ENCODE measurements at regions not wholly inside any gene's neighbourhood (a gene's known extent, or its start where the extent isn't known, plus 50 kb on each side); places are given as distances from the start of the nearest gene placed in this dataset.
"Not testable (repeated sequence)": the region's sequence is repeated elsewhere in the genome, so short reads cannot be mapped to it uniquely, and the experiment has no call there.

- DNase-seq, result no peak
Observed at GRCh38 chr17:70369391-70369790, 200.1 kb downstream of the KCNJ2 start.

GRCh38 chr17:70370816-70371215 lies 201.5 kb downstream of the KCNJ2 start:
- DNase-seq, result no peak

GRCh38 chr17:70373369-70373768 lies 204.0 kb downstream of the KCNJ2 start:
- DNase-seq, result no peak

DNA sequence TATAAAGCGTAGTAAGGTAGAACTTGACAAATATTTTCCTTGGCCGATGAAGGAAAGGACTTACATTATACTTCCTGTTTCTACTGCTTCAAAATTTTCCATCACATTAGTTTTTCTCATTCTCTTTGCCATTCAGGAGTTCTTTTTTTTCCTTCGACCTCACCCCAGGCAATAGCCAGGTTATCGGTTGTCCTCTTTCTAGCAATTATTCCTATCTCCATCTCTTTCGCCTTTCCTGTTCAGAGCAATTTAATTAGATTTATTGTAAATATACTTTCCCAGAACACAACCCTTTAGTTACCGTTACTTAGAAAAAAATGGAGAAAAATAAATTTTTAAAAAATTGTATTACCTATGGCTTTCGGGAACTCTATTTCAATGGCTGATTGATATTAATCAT lies 205.2 kb downstream of the KCNJ2 start:
- no peak for DNase-seq

GRCh38 chr17:70375406-70375805 lies 206.1 kb downstream of the KCNJ2 start:
- DNase-seq, result no peak

- DNase-seq, result no peak
Observed at GRCh38 chr17:70375813-70376770, 206.8 kb downstream of the KCNJ2 start.

- DNase-seq, result no peak
Observed at GRCh38 chr17:70377654-70378053, 208.3 kb downstream of the KCNJ2 start.

GRCh38 chr17:70378076-70378475 lies 208.7 kb downstream of the KCNJ2 start:
- DNase-seq, result no peak

DNA sequence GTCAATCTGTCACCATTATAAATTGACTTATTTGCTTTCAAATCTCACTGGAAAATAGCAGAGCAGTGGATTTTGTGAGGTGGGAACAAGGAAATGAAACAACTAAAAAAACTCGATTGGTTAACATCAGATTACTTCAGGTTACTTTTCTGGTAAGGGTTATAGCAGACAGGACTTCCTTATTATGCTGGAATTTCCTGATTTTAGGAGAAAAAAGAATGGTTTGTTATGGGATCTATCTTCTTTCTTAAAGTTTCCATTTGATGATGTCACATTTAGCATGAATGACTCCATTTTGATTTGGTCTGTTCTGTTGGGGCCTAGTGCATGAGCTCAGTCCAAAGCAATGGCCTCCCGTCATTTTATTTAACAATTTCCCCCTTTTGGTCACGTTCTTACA lies 210.6 kb downstream of the KCNJ2 start:
- no peak for DNase-seq

GRCh38 chr17:70381916-70382315 lies 212.6 kb downstream of the KCNJ2 start:
- DNase-seq, result not testable (repeated sequence)

DNA sequence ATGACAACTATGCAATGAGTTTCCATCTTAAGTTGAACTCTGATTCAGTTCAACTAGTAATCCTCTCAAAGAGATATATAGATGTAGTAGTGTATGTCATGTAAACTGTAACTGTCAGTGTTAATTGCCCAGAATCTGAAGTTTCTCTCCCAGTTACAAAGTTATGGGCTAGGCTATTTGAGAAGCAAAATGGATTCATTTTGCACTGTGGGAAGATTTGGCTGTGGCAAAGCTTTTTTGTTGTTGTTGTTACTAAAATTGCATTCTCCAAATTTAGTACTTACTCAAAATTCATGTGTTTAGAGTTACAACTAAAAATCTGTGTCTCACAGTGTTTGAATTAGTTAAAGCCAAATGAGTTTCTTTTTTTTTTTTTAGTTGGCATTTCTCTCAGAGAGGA lies 219.0 kb downstream of the KCNJ2 start:
- no peak for DNase-seq

DNA sequence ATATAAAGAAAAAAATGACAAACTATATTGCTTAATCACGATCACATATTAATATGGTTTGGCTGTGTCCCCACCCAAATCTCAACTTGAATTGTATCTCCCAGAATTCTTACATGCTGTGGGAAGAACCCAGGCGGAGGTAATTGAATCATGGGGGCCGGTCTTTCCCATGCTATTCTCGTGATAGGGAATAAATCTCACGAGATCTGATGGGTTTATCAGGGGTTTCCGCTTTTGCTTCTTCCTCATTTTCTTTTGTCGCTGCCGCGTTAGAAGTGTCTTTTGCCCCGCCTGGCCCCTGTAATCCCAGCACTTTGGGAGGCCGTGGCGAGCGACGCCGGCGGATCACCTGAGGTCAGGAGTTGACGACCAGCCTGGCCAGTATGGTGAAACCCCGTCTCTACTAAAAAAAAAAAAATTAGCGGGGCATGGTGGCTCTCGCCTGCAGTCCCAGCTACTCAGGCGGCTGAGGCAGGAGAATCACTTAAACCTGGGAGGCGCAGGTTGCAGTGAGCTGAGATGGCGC lies 220.0 kb downstream of the KCNJ2 start:
- not testable (repeated sequence) for DNase-seq

DNA sequence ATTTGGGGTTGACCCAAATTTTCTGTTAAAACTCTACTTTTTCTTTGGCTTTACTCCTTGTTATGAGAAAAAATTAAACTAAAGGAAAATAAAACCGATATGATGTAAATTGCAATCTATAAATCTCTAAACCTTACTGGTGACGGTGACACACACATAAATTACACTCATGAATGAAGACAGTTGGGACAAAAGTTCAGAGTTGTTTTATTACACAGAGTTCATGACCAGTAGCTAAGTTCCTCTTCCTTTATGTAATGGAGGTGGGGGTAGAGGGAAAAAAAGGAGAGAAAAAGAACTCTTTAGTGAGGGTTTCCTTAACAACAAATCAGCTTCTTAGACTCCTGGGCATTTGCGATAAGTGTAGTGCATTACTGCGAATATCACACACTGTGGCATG lies 220.7 kb downstream of the KCNJ2 start:
- no peak for DNase-seq

- no peak for DNase-seq
Observed at GRCh38 chr17:70394473-70395232, 225.3 kb downstream of the KCNJ2 start.

- DNase-seq, result no peak
Observed at GRCh38 chr17:70405492-70406220, 236.3 kb downstream of the KCNJ2 start.

DNA sequence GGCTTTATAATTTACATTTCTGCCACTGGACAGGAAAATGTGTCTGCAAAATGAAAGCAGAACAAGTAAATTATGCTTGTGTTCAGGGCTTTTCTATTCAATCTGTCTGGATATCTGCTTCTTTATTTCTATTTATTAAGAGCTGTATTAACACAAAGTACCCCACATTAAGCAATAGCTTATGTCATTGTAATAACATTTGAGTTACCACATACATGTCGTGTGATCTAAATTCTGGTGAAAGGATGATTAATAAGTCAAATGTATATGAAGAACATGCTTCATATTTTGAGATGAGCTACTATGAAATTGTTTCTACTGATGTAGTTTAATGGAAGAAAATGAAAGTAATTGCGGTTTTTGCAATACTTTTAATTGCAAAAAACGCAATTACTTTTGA lies 238.2 kb downstream of the KCNJ2 start:
- no peak for DNase-seq

GRCh38 chr17:70408768-70409167 lies 239.4 kb downstream of the KCNJ2 start:
- DNase-seq, result no peak

DNA sequence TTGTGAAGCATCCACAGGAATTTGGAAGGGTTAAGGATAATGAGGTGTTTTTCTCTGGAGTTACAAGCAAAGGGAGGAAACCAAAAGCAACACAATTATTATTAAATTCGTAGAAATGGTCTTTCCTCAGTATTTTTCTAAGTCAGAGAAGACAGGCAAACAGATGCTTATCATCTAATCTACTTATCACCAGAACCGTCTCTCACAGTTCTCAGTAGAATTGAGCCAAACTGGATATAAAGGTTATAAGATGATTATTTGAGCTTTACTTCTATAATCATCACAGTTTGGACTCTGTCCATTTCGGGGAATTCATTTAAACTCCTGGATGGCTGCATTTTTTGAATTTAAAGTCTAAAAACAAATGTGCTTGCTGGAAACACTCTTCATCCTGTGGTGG lies 245.0 kb downstream of the KCNJ2 start:
- no peak for DNase-seq

DNA sequence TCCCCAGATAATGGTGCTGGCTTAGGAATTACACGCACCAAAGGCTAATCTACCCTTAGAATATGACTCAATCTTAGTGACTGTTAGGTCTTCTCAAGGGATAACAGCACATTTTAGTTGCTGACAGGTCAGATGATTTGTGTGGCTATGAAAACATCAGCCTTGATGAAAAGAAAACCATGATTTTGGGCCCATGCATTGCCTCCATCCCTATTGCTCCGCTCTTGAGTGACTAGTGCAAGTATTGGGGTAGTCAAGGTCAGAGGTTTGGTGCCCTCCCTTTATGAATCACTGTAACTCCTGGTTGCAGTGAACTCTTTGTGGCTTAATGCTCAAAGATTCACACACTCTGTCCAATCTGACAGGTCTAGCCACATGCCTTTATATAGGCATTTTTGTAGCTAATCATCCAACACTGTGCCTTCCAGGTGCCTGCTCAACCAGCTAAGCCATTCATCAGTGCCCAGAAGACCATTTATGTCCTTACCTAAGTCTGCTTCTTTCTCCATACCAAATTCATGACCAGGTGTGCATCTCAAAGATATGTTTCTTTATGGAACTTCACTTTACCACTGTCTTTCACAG lies 251.6 kb downstream of the KCNJ2 start:
- DNase-seq, result no peak

DNA sequence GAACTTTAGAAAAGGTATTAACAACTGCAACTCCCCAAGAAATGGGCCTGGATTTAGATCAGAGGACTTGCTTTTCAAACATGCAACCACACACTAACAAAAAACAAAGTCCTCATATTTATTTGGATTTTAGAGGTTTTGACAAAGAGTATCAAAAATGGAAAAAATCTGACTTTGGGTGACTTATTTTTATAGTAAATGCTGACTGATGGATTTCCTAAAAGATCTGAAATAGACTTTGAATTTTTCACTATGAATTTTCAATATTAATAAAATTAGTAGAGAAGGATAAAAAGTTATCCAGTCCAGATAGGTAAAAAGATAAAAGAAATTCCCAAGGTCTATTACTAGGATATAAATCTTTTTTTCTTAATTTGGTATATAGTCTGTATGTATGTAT lies 253.5 kb downstream of the KCNJ2 start:
- DNase-seq, result no peak

DNA sequence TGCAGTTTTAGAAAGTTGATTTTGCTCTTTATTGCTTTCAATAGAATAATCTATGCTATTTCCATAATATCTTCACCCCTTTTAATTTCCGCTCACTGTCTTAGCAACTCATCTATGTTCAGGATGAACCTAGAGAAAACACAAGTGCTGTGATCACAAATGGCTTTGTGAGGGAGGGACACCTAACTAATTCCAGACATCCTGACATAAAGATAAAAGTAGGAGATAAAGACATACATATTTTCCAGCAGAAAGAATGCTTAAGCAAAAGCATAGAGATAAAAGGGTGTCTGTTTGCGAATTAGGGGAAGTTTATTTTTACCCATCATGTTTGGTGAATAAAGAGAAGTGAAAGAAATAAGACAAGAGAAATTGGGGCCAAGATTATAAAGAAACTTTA lies 254.2 kb downstream of the KCNJ2 start:
- no peak for DNase-seq
